HG03066 (cell line): ENCODE measurements at regions not wholly inside any gene's neighbourhood (a gene's known extent, or its start where the extent isn't known, plus 50 kb on each side); places are given as distances from the start of the nearest gene placed in this dataset.
"Not testable (repeated sequence)": the region's sequence is repeated elsewhere in the genome, so short reads cannot be mapped to it uniquely, and the experiment has no call there.

Experiments used
- ATAC-seq: cut with Tn5 transposase; IDR thresholded peaks from one replicate; pipeline ENCODE4 v1.9.1; 2021; ENCODE audit warnings: low read depth; ENCODE audit not compliant: unreplicated experiment

- no peak for ATAC-seq
These were observed 99.9 kb upstream of the IPO5 start for GRCh38 chr13:97853550-97853949.

- no peak for ATAC-seq
These were observed 97.7 kb upstream of the IPO5 start for GRCh38 chr13:97855570-97856303.

GRCh38 chr13:97856304-97856675 is 97.2 kb upstream of the IPO5 start:
- no peak for ATAC-seq

GRCh38 chr13:97858161-97858560 is 95.3 kb upstream of the IPO5 start:
- no peak for ATAC-seq

- no peak for ATAC-seq
These were observed 87.1 kb upstream of the IPO5 start for GRCh38 chr13:97866346-97866745.

- ATAC-seq: no peak
These were observed 86.7 kb upstream of the IPO5 start for GRCh38 chr13:97866751-97867150.

GRCh38 chr13:97873398-97873797 is 80.1 kb upstream of the IPO5 start:
- no peak for ATAC-seq

GRCh38 chr13:97875218-97875617 is 78.3 kb upstream of the IPO5 start:
- ATAC-seq: no peak

- no peak for ATAC-seq
These were observed 77.6 kb upstream of the IPO5 start for GRCh38 chr13:97875911-97876310.

- ATAC-seq: no peak
These were observed 74.8 kb upstream of the IPO5 start for GRCh38 chr13:97878431-97879375.

GRCh38 chr13:97879646-97880310 is 73.7 kb upstream of the IPO5 start:
- no peak for ATAC-seq

- ATAC-seq: no peak
These were observed 73.2 kb upstream of the IPO5 start for GRCh38 chr13:97880311-97880675.

- ATAC-seq: no peak
These were observed 71.9 kb upstream of the IPO5 start for GRCh38 chr13:97881556-97881955.

- no peak for ATAC-seq
These were observed 70.1 kb upstream of the IPO5 start for GRCh38 chr13:97883396-97883795.

- no peak for ATAC-seq
These were observed 68.6 kb upstream of the IPO5 start for GRCh38 chr13:97884707-97885468.

- ATAC-seq: no peak
These were observed 67.8 kb upstream of the IPO5 start for GRCh38 chr13:97885641-97886040.

- no peak for ATAC-seq
These were observed 63.7 kb upstream of the IPO5 start for GRCh38 chr13:97889803-97890202.

GRCh38 chr13:97890573-97890972 is 62.9 kb upstream of the IPO5 start:
- no peak for ATAC-seq

- ATAC-seq: not testable (repeated sequence)
These were observed 61.5 kb upstream of the IPO5 start for GRCh38 chr13:97891964-97892363.

GRCh38 chr13:97892717-97893116 is 60.8 kb upstream of the IPO5 start:
- ATAC-seq: no peak

- ATAC-seq: no peak
These were observed 58.1 kb upstream of the IPO5 start for GRCh38 chr13:97895383-97895782.
